ENCODE measurements at regions not wholly inside any gene's neighbourhood (a gene's known extent, or its start where the extent isn't known, plus 50 kb on each side); places are given as distances from the start of the nearest gene placed in this dataset.

DNA sequence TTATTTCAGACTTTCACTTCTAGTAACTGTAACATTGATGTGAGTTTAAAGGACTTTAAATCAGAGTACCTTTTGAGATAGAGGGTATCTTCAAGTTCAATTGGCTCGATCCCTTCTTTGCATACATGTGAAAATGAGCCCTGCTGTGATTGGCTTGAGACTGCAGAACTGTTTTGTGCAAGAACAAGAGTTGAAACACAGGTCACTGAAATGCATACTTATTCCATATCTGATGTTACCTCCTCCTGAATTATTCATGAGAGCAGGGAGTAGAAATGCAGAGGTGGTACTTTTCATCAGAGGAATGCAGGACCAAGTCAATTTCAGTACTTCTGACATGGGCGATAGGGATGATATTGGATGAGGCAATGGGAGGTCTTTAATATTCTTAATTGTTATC lies 459.5 kb downstream of the TLR4 start:
- CTCF ChIA-PET = no interaction called here
- H3K9me3 ChIP-seq (ENCODE audit: control insufficient read depth, insufficient read depth, low read length) = peaks cover 10% of the 10 kb centered on the region; the same call in 1 of the 2 replicates
- H3K4me3 ChIP-seq (ENCODE audit: low read depth, low read length) = no peak overlapping the region
- no peaks in the 10 kb centered on the region for H3K27me3 ChIP-seq (ENCODE audit: control insufficient read depth, insufficient read depth, low read length)
- TF ChIP-seq CTCF (IDR thresholded peaks at IDR 0.05; ENCODE audit: low read depth, low read length) = no peak
- DNase-seq (ENCODE audit: low read depth, low spot score) = no peak
- POLR2A ChIA-PET = no interaction called here
- no peak overlapping the region for H3K27ac ChIP-seq (ENCODE audit: low read depth, low read length)

- H3K27ac ChIP-seq (ENCODE audit: low read depth, low read length) = no peak overlapping the region
- H3K4me3 ChIP-seq (ENCODE audit: low read depth, low read length) = no peak overlapping the region
- ChIA-PET CTCF (no interaction called here), POLR2A (no interaction called here)
- DNase-seq (ENCODE audit: low read depth, low spot score) = no peak
- TF ChIP-seq CTCF (IDR thresholded peaks at IDR 0.05; ENCODE audit: low read depth, low read length) = no peak
- no peaks in the 10 kb centered on the region for H3K27me3 ChIP-seq (ENCODE audit: control insufficient read depth, insufficient read depth, low read length)
- H3K9me3 ChIP-seq (ENCODE audit: control insufficient read depth, insufficient read depth, low read length) = peaks cover 8% of the 10 kb centered on the region; the same call in 1 of the 2 replicates
These were observed 461.2 kb downstream of the TLR4 start for GRCh38 chr9:118165451-118165850.

- no peaks in the 10 kb centered on the region; the same call in 1 of the 2 replicates for H3K9me3 ChIP-seq (ENCODE audit: control insufficient read depth, insufficient read depth, low read length)
- CTCF ChIA-PET = no interaction called here
- POLR2A ChIA-PET = no interaction called here
These were observed 466.1 kb downstream of the TLR4 start for GRCh38 chr9:118170032-118170955.

GRCh38 chr9:118177241-118177640 lies 473.0 kb downstream of the TLR4 start:
- H3K4me3 ChIP-seq (ENCODE audit: low read depth, low read length) = no peak overlapping the region
- peaks cover 6% of the 10 kb centered on the region; the same call in 1 of the 2 replicates for H3K9me3 ChIP-seq (ENCODE audit: control insufficient read depth, insufficient read depth, low read length)
- POLR2A ChIA-PET = no interaction called here
- CTCF ChIA-PET = no interaction called here
- H3K27me3 ChIP-seq (ENCODE audit: control insufficient read depth, insufficient read depth, low read length) = no peaks in the 10 kb centered on the region
- TF ChIP-seq CTCF (IDR thresholded peaks at IDR 0.05; ENCODE audit: low read depth, low read length) = no peak
- no peak overlapping the region for H3K27ac ChIP-seq (ENCODE audit: low read depth, low read length)
- DNase-seq (ENCODE audit: low read depth, low spot score) = no peak

More at GRCh38 chr9:118170032-118170955, 466.1 kb downstream of the TLR4 start:
- TF ChIP-seq CTCF (IDR thresholded peaks at IDR 0.05; ENCODE audit: low read depth, low read length) = no peak
- Histone ChIP-seq H3K27ac (ENCODE audit: low read depth, low read length) (no peak overlapping the region), H3K27me3 (ENCODE audit: control insufficient read depth, insufficient read depth, low read length) (no peaks in the 10 kb centered on the region), H3K4me3 (ENCODE audit: low read depth, low read length) (no peak overlapping the region)
- no peak for DNase-seq (ENCODE audit: low read depth, low spot score)

GRCh38 chr9:118183576-118183975 lies 479.4 kb downstream of the TLR4 start:
- CTCF ChIA-PET = no interaction called here
- no peak for TF ChIP-seq CTCF (IDR thresholded peaks at IDR 0.05; ENCODE audit: low read depth, low read length)
- Histone ChIP-seq H3K4me3 (ENCODE audit: low read depth, low read length) (no peak overlapping the region), H3K27ac (ENCODE audit: low read depth, low read length) (no peak overlapping the region), H3K27me3 (ENCODE audit: control insufficient read depth, insufficient read depth, low read length) (no peaks in the 10 kb centered on the region), H3K9me3 (ENCODE audit: control insufficient read depth, insufficient read depth, low read length) (no peaks in the 10 kb centered on the region; the same call in 1 of the 2 replicates)
- DNase-seq (ENCODE audit: low read depth, low spot score) = no peak
- POLR2A ChIA-PET = no interaction called here
